Right lobe of liver (tissue), 6 donors: ENCODE measurements at regions not wholly inside any gene's neighbourhood (a gene's known extent, or its start where the extent isn't known, plus 50 kb on each side); places are given as distances from the start of the nearest gene placed in this dataset.

ENCODE experiments used
- ATAC-seq, 4 donors: fragments of 200-7000 bp; cut with Tn5 transposase; one replicate each; pipeline ENCODE4 v1.9.1; 2020; ENCODE audit warnings: mild to moderate bottlenecking in 4 of 4, moderate library complexity in 4 of 4
- DNase-seq, 3 donors: peaks; one replicate each; pipeline ENCODE4 v3.0.0-alpha.2; 2020
- H3K27ac ChIP-seq, 3 donors: fragments of 200-600 bp; one replicate each; pipeline ENCODE4 v1.8.0; 2022
- H3K27me3 ChIP-seq, 2 donors: fragments of 200-600 bp; one replicate each; pipeline ENCODE4 v1.8.0; 2022
- H3K36me3 ChIP-seq, 4 donors: fragments of 200-600 bp; sonication (generic) in 1 of 4; one replicate each; pipeline versions ENCODE4 v1.5.1 to v1.8.0; 2017 to 2022; ENCODE audit warnings: control low read depth in 1 of 4
- H3K4me1 ChIP-seq, 4 donors: fragments of 200-600 bp; sonication (generic) in 1 of 4; one replicate each; pipeline versions ENCODE4 v1.5.1 to v1.8.0; 2017 to 2022; ENCODE audit warnings: control low read depth in 1 of 4
- H3K4me3 ChIP-seq, 3 donors: fragments of 200-600 bp; one replicate each; pipeline ENCODE4 v1.8.0; 2022
- H3K9me3 ChIP-seq, 4 donors: fragments of 200-600 bp; sonication (generic) in 1 of 4; one replicate each; pipeline versions ENCODE4 v1.5.1 to v1.8.0; 2017 to 2022; ENCODE audit warnings: control low read depth in 1 of 4
- CTCF ChIP-seq, 4 donors: fragments of 200-600 bp in 3 of 4; fragments of 450-650 bp in 1 of 4; IDR thresholded peaks; one replicate each; pipeline versions ENCODE4 v1.5.1 to v1.8.0; 2016 to 2022; ENCODE audit warnings: antibody characterized with exemption in 4 of 4, mild to moderate bottlenecking in 2 of 4
- POLR2A ChIP-seq: fragments of 450-650 bp; IDR thresholded peaks from one replicate; pipeline ENCODE4 v1.6.1; 2017; ENCODE audit warnings: antibody characterized with exemption, mild to moderate bottlenecking
- WGBS: methylation state at CpG from one replicate; pipeline ENCODE4 v1.1.6; 2018; ENCODE audit warnings: low coverage, low lambda C conversion rate; ENCODE audit not compliant: insufficient coverage; ENCODE audit errors: missing lambda C conversion rate; 5-methylcytosine and 5-hydroxymethylcytosine counted together
- intact Hi-C, 2 donors: fragments of 100-400 bp; cut with DNase I; formaldehyde crosslinking; loops; one replicate each; pipeline versions ENCODE4 v1.11.2 to v1.14.1; 2022
- donor health status: DM: no; HTN: yes; CAD: no.
- donor health status: DM: no; HTN: no; CAD: no.
- donor health status: DM: no; HTN: no; CAD: no.
- donor health status: DM: no; HTN: yes; CAD: no.
- donor health status: DM: no; HTN: yes; CAD: no.

DNA sequence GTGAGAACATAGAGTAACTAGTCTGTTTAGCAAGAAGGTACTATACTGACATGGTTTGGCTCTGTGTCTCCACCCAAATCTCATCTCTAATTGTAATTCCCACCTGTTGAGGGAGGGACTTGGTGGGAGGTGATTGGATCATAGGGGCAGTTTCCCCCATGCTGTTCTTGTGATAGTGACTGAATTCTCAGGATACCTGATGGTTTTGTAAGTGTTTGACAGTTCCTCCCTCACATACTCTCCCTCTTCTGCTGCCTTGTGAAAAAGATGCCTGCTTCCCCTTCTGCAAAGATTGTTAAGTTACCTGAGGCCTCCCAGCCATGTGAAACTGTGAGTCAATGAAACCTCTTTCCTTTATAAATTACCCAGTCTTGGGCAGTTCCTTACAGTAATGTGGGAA is 240.4 kb upstream of the ST8SIA4 start:
- H3K9me3 ChIP-seq, result no peaks in the 10 kb centered on the region
- intact Hi-C loops, result no loop called here
- H3K4me3 ChIP-seq, result no peak overlapping the region
- DNase-seq (no peak), ATAC-seq (no peak)
- no peaks in the 10 kb centered on the region for H3K4me1 ChIP-seq
- TF ChIP-seq POLR2A (no peak), CTCF (IDR thresholded peaks at IDR 0.05) (no peak)
- H3K27me3 ChIP-seq, result no peaks in the 10 kb centered on the region
- no peak overlapping the region for H3K27ac ChIP-seq
- no peaks in the 10 kb centered on the region for H3K36me3 ChIP-seq

GRCh38 chr5:101142102-101142501 is 239.0 kb upstream of the ST8SIA4 start:
- Histone ChIP-seq H3K4me1 (no peaks in the 10 kb centered on the region), H3K9me3 (no peaks in the 10 kb centered on the region), H3K4me3 (no peak overlapping the region), H3K36me3 (no peaks in the 10 kb centered on the region), H3K27ac (no peak overlapping the region), H3K27me3 (no peaks in the 10 kb centered on the region)
- DNase-seq, result no peak
- no peak for ATAC-seq
- no peak for TF ChIP-seq POLR2A
- WGBS, result 59% methylated on average over 3 of the region's 3 CpGs
- intact Hi-C loops, result no loop called here

- no peak overlapping the region for H3K4me3 ChIP-seq
- H3K27ac ChIP-seq, result no peak overlapping the region
- intact Hi-C loops, result no loop called here
- H3K36me3 ChIP-seq, result no peaks in the 10 kb centered on the region
- DNase-seq (no peak), ATAC-seq (no peak)
- TF ChIP-seq POLR2A (no peak), CTCF (IDR thresholded peaks at IDR 0.05) (no peak)
- WGBS, result 38% methylated on average over 3 of the region's 3 CpGs
- H3K9me3 ChIP-seq, result no peaks in the 10 kb centered on the region
- H3K4me1 ChIP-seq, result no peaks in the 10 kb centered on the region
- H3K27me3 ChIP-seq, result no peaks in the 10 kb centered on the region
These were observed 233.4 kb upstream of the ST8SIA4 start for GRCh38 chr5:101136454-101136853.

DNA sequence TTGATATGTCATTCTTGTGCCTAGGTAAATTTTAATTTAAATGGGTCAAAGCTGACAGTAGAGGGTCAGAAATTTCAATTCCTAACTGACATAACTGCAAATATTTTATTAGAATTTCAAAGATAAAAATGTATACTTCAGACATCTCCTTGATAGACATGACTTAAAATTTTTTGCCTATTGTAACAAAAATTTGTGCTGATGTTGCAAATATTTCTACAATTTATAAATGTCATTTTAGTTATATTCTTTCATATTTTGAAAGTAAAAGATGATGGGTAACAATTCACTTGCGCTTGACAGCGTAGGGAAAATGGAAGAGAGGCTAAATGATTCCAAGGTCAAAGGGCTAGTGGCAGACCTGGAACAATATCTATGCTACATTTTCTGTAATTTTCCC is 220.3 kb upstream of the ST8SIA4 start:
- no peak for ATAC-seq
- TF ChIP-seq POLR2A, result no peak
- TF ChIP-seq CTCF (IDR thresholded peaks at IDR 0.05), result no peak
- DNase-seq, result no peak
- Histone ChIP-seq H3K4me3 (no peak overlapping the region), H3K27me3 (no peaks in the 10 kb centered on the region), H3K9me3 (no peaks in the 10 kb centered on the region), H3K4me1 (no peaks in the 10 kb centered on the region), H3K27ac (no peak overlapping the region), H3K36me3 (no peaks in the 10 kb centered on the region)
- intact Hi-C loops, result no loop called here
- WGBS, result 46% methylated on average over 2 of the region's 2 CpGs

- no peak for DNase-seq
- no peak for TF ChIP-seq POLR2A
- no peak for TF ChIP-seq CTCF (IDR thresholded peaks at IDR 0.05)
- Histone ChIP-seq H3K36me3 (no peaks in the 10 kb centered on the region), H3K9me3 (no peaks in the 10 kb centered on the region), H3K27me3 (no peaks in the 10 kb centered on the region), H3K4me3 (no peak overlapping the region), H3K27ac (no peak overlapping the region), H3K4me1 (no peaks in the 10 kb centered on the region)
- intact Hi-C loops, result no loop called here
- no peak for ATAC-seq
These were observed 209.6 kb upstream of the ST8SIA4 start for GRCh38 chr5:101112645-101113044.
